IMR-90 (cell line): ENCODE measurements at regions not wholly inside any gene's neighbourhood (a gene's known extent, or its start where the extent isn't known, plus 50 kb on each side); places are given as distances from the start of the nearest gene placed in this dataset.

Experiments
- ATAC-seq: fragments of 200-7000 bp; cut with Tn5 transposase; 2 replicates; pipeline ENCODE4 v1.9.1; 2020; ENCODE audit warnings: low read depth, mild to moderate bottlenecking, moderate library complexity
- BruUV-seq: library from RNA; stranded (reverse); fragments of 400-500 nt; replicated peaks from 2 replicates; lab custom pipeline; 2021; lab: Mats Ljungman, UMichigan
- CTCF ChIA-PET: fragments of 300-600 bp; formaldehyde crosslinking; extraction: SDS; loops from one replicate; lab custom pipeline; 2021; ENCODE audit warnings: antibody characterized with exemption; lab: Yijun Ruan, JAX
- POLR2A ChIA-PET: fragments of 300-600 bp; sonication (Branson Sonifier 250); formaldehyde crosslinking; loops from one replicate; lab custom pipeline; 2022; ENCODE audit warnings: antibody characterized with exemption; ENCODE audit not compliant: unreplicated experiment; lab: Charles Lee
- DNase-seq: peaks from one replicate; pipeline ENCODE4 v3.0.0; 2013
- H2AFZ ChIP-seq: replicated peaks from 2 replicates; pipeline ENCODE3; 2013; ENCODE audit warnings: low read length, mild to moderate bottlenecking; ENCODE audit not compliant: poor library complexity
- H2AK5ac ChIP-seq: 2 replicates; pipeline ENCODE4 v1.6.1; 2013; ENCODE audit warnings: low read depth, low read length, inconsistent platforms
- H2AK9ac ChIP-seq: replicated peaks from 2 replicates; pipeline ENCODE3; 2013; ENCODE audit warnings: mild to moderate bottlenecking, low read depth, low read length, moderate library complexity; ENCODE audit not compliant: poor library complexity
- H2BK120ac ChIP-seq: 2 replicates; pipeline ENCODE4 v1.6.1; 2013; ENCODE audit warnings: low read depth, low read length, inconsistent platforms
- H2BK15ac ChIP-seq: 3 replicates; pipeline ENCODE4 v1.6.1; 2013; ENCODE audit warnings: low read depth, low read length, inconsistent platforms
- H2BK20ac ChIP-seq: 2 replicates; pipeline ENCODE4 v1.6.1; 2013; ENCODE audit warnings: low read depth, mild to moderate bottlenecking, inconsistent platforms, low read length, moderate library complexity
- H2BK5ac ChIP-seq: 2 replicates; pipeline ENCODE4 v1.6.1; 2013; ENCODE audit warnings: mild to moderate bottlenecking, low read depth, low read length, inconsistent platforms; ENCODE audit not compliant: poor library complexity, severe bottlenecking
- H3K14ac ChIP-seq: replicated peaks from 2 replicates; pipeline ENCODE4 v1.6.1; 2013; ENCODE audit warnings: low read depth, low read length, inconsistent platforms
- H3K18ac ChIP-seq: 2 replicates; pipeline ENCODE4 v1.6.1; 2013; ENCODE audit warnings: low read depth, low read length, control low read depth
- H3K23ac ChIP-seq: 2 replicates; pipeline ENCODE4 v1.6.1; 2013; ENCODE audit warnings: low read depth, low read length, inconsistent platforms
- H3K27ac ChIP-seq: 2 replicates; pipeline ENCODE4 v1.5.1; 2013; ENCODE audit warnings: mild to moderate bottlenecking, control low read depth, low read length; ENCODE audit not compliant: insufficient read depth
- H3K27me3 ChIP-seq: 2 replicates; pipeline ENCODE4 v1.6.1; 2013; ENCODE audit warnings: low read length; ENCODE audit not compliant: control insufficient read depth, insufficient read depth
- H3K36me3 ChIP-seq: 2 replicates; pipeline ENCODE4 v1.6.1; 2013; ENCODE audit warnings: low read length, mixed read lengths; ENCODE audit not compliant: control insufficient read depth, insufficient read depth
- H3K4ac ChIP-seq: 2 replicates; pipeline ENCODE4 v1.6.1; 2013; ENCODE audit warnings: low read depth, low read length, inconsistent platforms
- H3K4me1 ChIP-seq: 2 replicates; pipeline ENCODE4 v1.6.1; 2013; ENCODE audit warnings: low read length, mixed read lengths; ENCODE audit not compliant: control insufficient read depth, insufficient read depth
- H3K4me2 ChIP-seq: 2 replicates; pipeline ENCODE4 v1.6.1; 2013; ENCODE audit warnings: low read depth, mild to moderate bottlenecking, control low read depth, low read length, moderate library complexity
- H3K4me3 ChIP-seq: 2 replicates; pipeline ENCODE4 v1.5.1; 2013; ENCODE audit warnings: low read depth, mild to moderate bottlenecking, control low read depth, low read length, moderate library complexity; ENCODE audit not compliant: insufficient read depth
- H3K56ac ChIP-seq: 2 replicates; pipeline ENCODE4 v1.6.1; 2013; ENCODE audit warnings: low read length, inconsistent platforms; ENCODE audit not compliant: insufficient read depth; ENCODE audit errors: extremely low read depth
- H3K79me1 ChIP-seq, 2 experiments: 2 replicates each; pipeline ENCODE4 v1.6.1; 2013; ENCODE audit warnings: low read length in 2 of 2, inconsistent platforms in 1 of 2, low read depth in 1 of 2
- H3K9ac ChIP-seq: 2 replicates; pipeline ENCODE4 v1.6.1; 2013; ENCODE audit warnings: low read depth, low read length, control low read depth
- H3K9me1 ChIP-seq: 2 replicates; pipeline ENCODE4 v1.6.1; 2013; ENCODE audit warnings: low read length, inconsistent platforms; ENCODE audit not compliant: insufficient read depth
- H3K9me3 ChIP-seq: 2 replicates; pipeline ENCODE4 v1.6.1; 2013; ENCODE audit warnings: low read length; ENCODE audit not compliant: control insufficient read depth, insufficient read depth
- H4K20me1 ChIP-seq: 2 replicates; pipeline ENCODE4 v1.6.1; 2013; ENCODE audit warnings: low read length, inconsistent platforms; ENCODE audit not compliant: insufficient read depth
- H4K5ac ChIP-seq: 2 replicates; pipeline ENCODE4 v1.6.1; 2013; ENCODE audit warnings: mild to moderate bottlenecking, low read depth, low read length, control low read depth
- H4K8ac ChIP-seq, 2 experiments: 2 replicates each; pipeline ENCODE4 v1.6.1; 2013; ENCODE audit warnings: low read depth in 2 of 2, low read length in 2 of 2, control low read depth in 1 of 2, inconsistent platforms in 1 of 2
- H4K91ac ChIP-seq: 2 replicates; pipeline ENCODE4 v1.6.1; 2013; ENCODE audit warnings: low read depth, low read length, inconsistent platforms; ENCODE audit not compliant: insufficient read depth
- CEBPB ChIP-seq: IDR thresholded peaks from 2 replicates; pipeline ENCODE4 v1.6.1; 2012; ENCODE audit warnings: low read depth, low read length, improper control_type of control experiment
- CHD1 ChIP-seq: IDR thresholded peaks from 2 replicates; pipeline ENCODE4 v1.6.1; 2012; ENCODE audit warnings: low read depth, low read length, improper control_type of control experiment
- CTCF ChIP-seq: conservative IDR thresholded peaks from 2 replicates; pipeline ENCODE4 v1.5.1; 2012; ENCODE audit warnings: mild to moderate bottlenecking, low read depth, low read length, improper control_type of control experiment
- ELK1 ChIP-seq: fragments of 150-350 bp; IDR thresholded peaks from 2 replicates; pipeline ENCODE4 v1.6.1; 2016; ENCODE audit warnings: low read depth, mild to moderate bottlenecking, low read length, moderate library complexity, borderline replicate concordance
- MAFK ChIP-seq: IDR thresholded peaks from 2 replicates; pipeline ENCODE4 v1.6.1; 2012; ENCODE audit warnings: low read depth, low read length, improper control_type of control experiment
- MAZ ChIP-seq: IDR thresholded peaks from 2 replicates; pipeline ENCODE4 v1.6.1; 2012; ENCODE audit warnings: low read depth, mild to moderate bottlenecking, low read length, improper control_type of control experiment, moderate library complexity, borderline replicate concordance
- MXI1 ChIP-seq: IDR thresholded peaks from 2 replicates; pipeline ENCODE4 v1.6.1; 2012; ENCODE audit warnings: low read depth, mild to moderate bottlenecking, low read length, moderate library complexity, borderline replicate concordance
- NFE2L2 ChIP-seq: fragments of 150-350 bp; IDR thresholded peaks from 2 replicates; pipeline ENCODE4 v1.6.1; 2016; ENCODE audit warnings: low read depth, mild to moderate bottlenecking, low read length
- POLR2A ChIP-seq: IDR thresholded peaks from 2 replicates; pipeline ENCODE4 v1.6.1; 2012; ENCODE audit warnings: mild to moderate bottlenecking, low read depth, low read length
- RAD21 ChIP-seq: IDR thresholded peaks from 2 replicates; pipeline ENCODE4 v1.6.1; 2012; ENCODE audit warnings: low read length, improper control_type of control experiment
- RCOR1 ChIP-seq: IDR thresholded peaks from 2 replicates; pipeline ENCODE4 v1.6.1; 2012; ENCODE audit warnings: mild to moderate bottlenecking, low read length, improper control_type of control experiment; ENCODE audit not compliant: insufficient replicate concordance
- SMC3 ChIP-seq: fragments of 150-350 bp; IDR thresholded peaks from 2 replicates; pipeline ENCODE4 v1.6.1; 2016; ENCODE audit warnings: low read depth, mild to moderate bottlenecking, antibody characterized with exemption, low read length, moderate library complexity
- USF2 ChIP-seq: fragments of 150-350 bp; IDR thresholded peaks from 2 replicates; pipeline ENCODE4 v1.6.1; 2017; ENCODE audit warnings: mild to moderate bottlenecking, antibody characterized with exemption, low read length, low read depth
- WGBS, 2 experiments: methylation state at CpG; one replicate each; pipeline versions ENCODE4 v1.1.5 to v1.1.7; 2013; ENCODE audit warnings: missing lambda C conversion rate in 2 of 2; ENCODE audit not compliant: insufficient read length in 1 of 2; ENCODE audit errors: extremely low coverage in 2 of 2; 5-methylcytosine and 5-hydroxymethylcytosine counted together
- dilution Hi-C: fragments of 300-500 bp; cut with HindIII; formaldehyde crosslinking; loops from one replicate; pipeline ENCODE4 v1.14.3; 2018; ENCODE audit warnings: low sequenced_read_pairs; ENCODE audit not compliant: unreplicated experiment
- in situ Hi-C: fragments of 300-500 bp; cut with MboI; formaldehyde crosslinking; loops from 3 replicates; pipeline ENCODE4 v1.14.3; 2019; ENCODE audit warnings: low sequenced_read_pairs, inconsistent platforms, mixed read lengths
- intact Hi-C: fragments of 100-400 bp; cut with micrococcal nuclease; formaldehyde crosslinking; loops from 2 replicates; pipeline ENCODE4 v1.10.0; 2022

- in situ Hi-C loops, result no loop called here
These were observed 95.3 kb upstream of the SNX9 start for GRCh38 chr6:157727629-157728182.

More at GRCh38 chr6:157727629-157728182, 95.3 kb upstream of the SNX9 start:
- no peaks in the 10 kb centered on the region for H3K9me1 ChIP-seq
- H3K9ac ChIP-seq, result no peak overlapping the region
- H2AK5ac ChIP-seq, result no peak overlapping the region
- no peak for TF ChIP-seq MAZ
- no peak for TF ChIP-seq CHD1
- TF ChIP-seq CTCF, result no peak
- no peak for TF ChIP-seq ELK1
- no peak for TF ChIP-seq RCOR1
- no peak for TF ChIP-seq CEBPB
- TF ChIP-seq MAFK, result no peak
- no peak for TF ChIP-seq MXI1
- no peak for TF ChIP-seq RAD21
- TF ChIP-seq NFE2L2, result no peak
- no peak for TF ChIP-seq USF2
- TF ChIP-seq SMC3, result no peak
- TF ChIP-seq POLR2A, result no peak
- no peak overlapping the region for H3K23ac ChIP-seq
- no peaks in the 10 kb centered on the region; the same call in 1 of the 2 replicates for H3K4me1 ChIP-seq
- no peak overlapping the region for H2BK5ac ChIP-seq
- no peak overlapping the region for H3K4me2 ChIP-seq
- no peak overlapping the region for H3K14ac ChIP-seq
- H4K91ac ChIP-seq, result no peak overlapping the region
- no peak overlapping the region for H4K8ac ChIP-seq
- DNase-seq, result no peak
- no peak overlapping the region for H3K56ac ChIP-seq
- no peak overlapping the region for H3K27ac ChIP-seq
- intact Hi-C loops, result no loop called here
- no peaks in the 10 kb centered on the region for H3K36me3 ChIP-seq
- no peak overlapping the region for H3K18ac ChIP-seq
- WGBS, 2 experiments, result 45% methylated on average over 2 of the region's 7 CpGs; no CpG with 5 or more reads in 1 of the 2 experiments
- dilution Hi-C loops, result no loop called here
- no peak overlapping the region for H2BK15ac ChIP-seq
- BruUV-seq, result no TSS peak
- H2AK9ac ChIP-seq, result no peak overlapping the region
- no peak overlapping the region for H4K5ac ChIP-seq
- peaks cover 12% of the 10 kb centered on the region for H3K9me3 ChIP-seq
- no peak overlapping the region for H2BK20ac ChIP-seq
- no peak overlapping the region for H2BK120ac ChIP-seq
- ATAC-seq, result no peak
- no peaks in the 10 kb centered on the region for H3K79me1 ChIP-seq
- no peak overlapping the region for H2AFZ ChIP-seq
- H3K4me3 ChIP-seq, result no peak overlapping the region
- peaks cover 15% of the 10 kb centered on the region for H3K27me3 ChIP-seq
- H4K20me1 ChIP-seq, result no peaks in the 10 kb centered on the region
- ChIA-PET CTCF (no interaction called here), POLR2A (no interaction called here)
- no peak overlapping the region for H3K4ac ChIP-seq
